HepG2 (cell line): ENCODE measurements at regions not wholly inside any gene's neighbourhood (a gene's known extent, or its start where the extent isn't known, plus 50 kb on each side); places are given as distances from the start of the nearest gene placed in this dataset.

ENCODE experiments used
- ATAC-seq: fragments of 200-7000 bp; cut with Tn5 transposase; 3 replicates; pipeline ENCODE4 v1.9.1; 2020; ENCODE audit warnings: mild to moderate bottlenecking, moderate library complexity
- BruUV-seq: library from RNA; stranded (reverse); fragments of 400-500 nt; replicated peaks from 2 replicates; lab custom pipeline; 2021; lab: Mats Ljungman, UMichigan
- CTCF ChIA-PET: fragments of 300-600 bp; formaldehyde crosslinking; extraction: SDS; loops from one replicate; lab custom pipeline; 2021; ENCODE audit warnings: low total read pairs, inconsistent platforms, low intra/inter-chr PET ratio; lab: Yijun Ruan, JAX
- POLR2A ChIA-PET: fragments of 350-600 bp; sonication (Branson Sonifier 250); formaldehyde crosslinking; loops from one replicate; lab custom pipeline; 2020; ENCODE audit warnings: antibody characterized with exemption, inconsistent platforms; lab: Yijun Ruan, JAX
- DNase-seq: peaks from one replicate; pipeline ENCODE4 v3.0.0-alpha.2; 2015; ENCODE audit warnings: low spot score
- FAIRE-seq: peaks from 3 replicates; lab custom pipeline; 2011; peaks lifted over from hg19 to GRCh38; lab: Jason Lieb, UNC
- H2AFZ ChIP-seq: one replicate; pipeline ENCODE4 v1.6.1; 2011; ENCODE audit warnings: low read length, inconsistent platforms
- H3K27ac ChIP-seq: fragments of 300-600 bp; 3 replicates; pipeline ENCODE4 v1.8.0; 2011; ENCODE audit warnings: mixed run types, mild to moderate bottlenecking, mixed read lengths, low read length, inconsistent platforms; ENCODE audit not compliant: insufficient read depth; ENCODE audit errors: extremely low read length
- H3K27me3 ChIP-seq, 2 experiments: fragments of 200-600 bp in 1 of 2; 2 replicates in 1 of 2; 3 replicates in 1 of 2; pipeline versions ENCODE4 v1.6.0 to v1.8.0; 2011; ENCODE audit warnings: low read length in 2 of 2, mild to moderate bottlenecking in 2 of 2, moderate library complexity in 2 of 2, inconsistent platforms in 1 of 2; ENCODE audit not compliant: insufficient read depth in 2 of 2, control insufficient read depth in 1 of 2
- H3K36me3 ChIP-seq, 2 experiments: fragments of 200-600 bp in 1 of 2; replicated peaks in 1 of 2; 2 replicates in 1 of 2; 3 replicates in 1 of 2; pipeline versions ENCODE4 v1.5.1 to v1.8.0; 2011; ENCODE audit warnings: low read length in 2 of 2, inconsistent platforms in 1 of 2; ENCODE audit not compliant: insufficient read depth in 2 of 2, control insufficient read depth in 1 of 2
- H3K4me1 ChIP-seq: 2 replicates; pipeline ENCODE4 v1.5.1; 2012; ENCODE audit warnings: low read length, inconsistent platforms; ENCODE audit not compliant: insufficient read depth
- H3K4me2 ChIP-seq: 2 replicates; pipeline ENCODE4 v1.6.0; 2011; ENCODE audit warnings: low read depth, low read length, inconsistent platforms
- H3K4me3 ChIP-seq, 3 experiments: fragments of 200-600 bp in 1 of 3; sonication (generic), shearing (Covaris generic) in 1 of 3; replicated peaks in 1 of 3; 2 replicates each; pipeline ENCODE4 v1.5.1; 2011 to 2016; ENCODE audit warnings: low read length in 3 of 3, inconsistent platforms in 2 of 3, low read depth in 2 of 3, mild to moderate bottlenecking in 2 of 3, control low read depth in 1 of 3, mixed read lengths in 1 of 3; ENCODE audit not compliant: insufficient read depth in 1 of 3
- H3K79me2 ChIP-seq: one replicate; pipeline ENCODE4 v1.6.1; 2011; ENCODE audit warnings: low read length, inconsistent platforms; ENCODE audit not compliant: insufficient read depth
- H3K9ac ChIP-seq: 2 replicates; pipeline ENCODE4 v1.6.0; 2011; ENCODE audit warnings: mild to moderate bottlenecking, low read depth, low read length, inconsistent platforms; ENCODE audit not compliant: insufficient read depth
- H3K9me3 ChIP-seq: 2 replicates; pipeline ENCODE4 v1.5.1; 2012; ENCODE audit warnings: mild to moderate bottlenecking, low read length
- H4K20me1 ChIP-seq: 2 replicates; pipeline ENCODE4 v1.6.0; 2011; ENCODE audit warnings: inconsistent platforms, mild to moderate bottlenecking, low read length, moderate library complexity; ENCODE audit not compliant: insufficient read depth
- KAT8 ChIP-seq: IDR thresholded peaks from 2 replicates; pipeline ENCODE4 v1.6.1; 2016; ENCODE audit warnings: missing genetic modification reagents, missing compliant biosample characterization
- KLF12 ChIP-seq: sonication (generic); formaldehyde crosslinking; IDR thresholded peaks from 2 replicates; pipeline ENCODE4 v1.4.0; 2020; ENCODE audit warnings: missing genetic modification reagents, borderline replicate concordance
- MIER2 ChIP-seq: IDR thresholded peaks from 2 replicates; pipeline ENCODE4 v1.6.1; 2016; ENCODE audit warnings: missing biosample characterization, missing genetic modification reagents
- MYPOP ChIP-seq: sonication (generic); formaldehyde crosslinking; IDR thresholded peaks from 2 replicates; pipeline ENCODE4 v1.8.1; 2023; ENCODE audit warnings: mild to moderate bottlenecking, moderate library complexity, missing genetic modification reagents
- TOPORS ChIP-seq: sonication (generic); formaldehyde crosslinking; IDR thresholded peaks from 2 replicates; pipeline ENCODE4 v1.8.0; 2023; ENCODE audit warnings: mild to moderate bottlenecking, missing genetic modification reagents
- ZNF784 ChIP-seq: sonication (generic); formaldehyde crosslinking; IDR thresholded peaks from 2 replicates; pipeline ENCODE4 v1.5.1; 2020; ENCODE audit warnings: missing genetic modification reagents, mild to moderate bottlenecking, borderline replicate concordance
- WGBS: methylation state at CpG from one replicate; pipeline ENCODE4 v1.1.6; 2017; ENCODE audit warnings: low lambda C conversion rate; 5-methylcytosine and 5-hydroxymethylcytosine counted together
- in situ Hi-C: cut with HindIII; loops from 2 replicates; pipeline ENCODE4 v1.10.0; 2017; ENCODE audit warnings: low pct_unique_long_range_greater_than_20kb; ENCODE audit not compliant: extremely low pct_ligation_motif_present
- intact Hi-C: fragments of 100-400 bp; cut with micrococcal nuclease; formaldehyde crosslinking; loops from one replicate; pipeline ENCODE4 v1.10.0; 2022; ENCODE audit not compliant: unreplicated experiment

GRCh38 chr6:92339936-92340640 is 1079.3 kb downstream of the EPHA7 start (continued):
- no peak for TF ChIP-seq MYPOP (CRISPR knock-in tag)

GRCh38 chr6:92337571-92337970 is 1081.8 kb downstream of the EPHA7 start:
- no peak overlapping the region for H3K27ac ChIP-seq
- in situ Hi-C loops, result no loop called here
- ChIA-PET CTCF (no interaction called here), POLR2A (no interaction called here)
- H3K9ac ChIP-seq, result no peak overlapping the region
- DNase-seq (no peak), ATAC-seq (no peak), FAIRE-seq (no peak)
- no peak overlapping the region for H2AFZ ChIP-seq
- no TSS peak for BruUV-seq
- H3K4me1 ChIP-seq, result no peaks in the 10 kb centered on the region
- H3K79me2 ChIP-seq, result no peaks in the 10 kb centered on the region
- no peaks in the 10 kb centered on the region for H4K20me1 ChIP-seq
- no peak overlapping the region for H3K4me2 ChIP-seq
- H3K4me3 ChIP-seq, result no peak overlapping the region
- H3K27me3 ChIP-seq, result no peaks in the 10 kb centered on the region
- TF ChIP-seq ZNF784 (no peak), KLF12 (CRISPR knock-in tag) (no peak), KAT8 (CRISPR knock-in tag) (no peak), MIER2 (CRISPR knock-in tag) (no peak), TOPORS (no peak)
- TF ChIP-seq, all 625 proteins: peak for 0
- intact Hi-C loops, result no loop called here
- Histone ChIP-seq H3K9me3 (no peaks in the 10 kb centered on the region), H3K36me3 (no peaks in the 10 kb centered on the region)
- WGBS, result 0% methylated on average over 2 of the region's 2 CpGs
